CD4-positive, CD25-positive, alpha-beta regulatory T cell (primary cell): ENCODE measurements at regions not wholly inside any gene's neighbourhood (a gene's known extent, or its start where the extent isn't known, plus 50 kb on each side); places are given as distances from the start of the nearest gene placed in this dataset.

Source experiments
- ATAC-seq, 2 donors: fragments of 150-1000 bp; cut with Tn5 transposase; one replicate each; pipeline ENCODE4 v1.10.0; 2021; ENCODE audit warnings: low read depth in 2 of 2, moderate number of reproducible peaks in 2 of 2, moderate library complexity in 1 of 2
- DNase-seq, 3 donors: peaks; one replicate each; pipeline versions ENCODE4 v3.0.0 to v3.0.0-alpha.2; 2012 to 2022; ENCODE audit warnings: mixed read lengths in 1 of 3
- H3K27ac ChIP-seq: one replicate; pipeline ENCODE4 v1.7.0; 2013; ENCODE audit warnings: mild to moderate bottlenecking, low read length; ENCODE audit not compliant: insufficient read depth, poor library complexity, severe bottlenecking
- H3K27me3 ChIP-seq: one replicate; pipeline ENCODE4 v1.7.0; 2013; ENCODE audit warnings: low read length; ENCODE audit not compliant: control insufficient read depth, insufficient read depth
- H3K36me3 ChIP-seq: one replicate; pipeline ENCODE4 v1.7.0; 2013; ENCODE audit warnings: mild to moderate bottlenecking, low read length, moderate library complexity; ENCODE audit not compliant: control insufficient read depth, insufficient read depth
- H3K4me1 ChIP-seq: 2 replicates; pipeline ENCODE4 v1.7.0; 2013; ENCODE audit warnings: mild to moderate bottlenecking, low read length; ENCODE audit not compliant: insufficient read depth, control insufficient read depth, poor library complexity, severe bottlenecking
- H3K4me3 ChIP-seq: one replicate; pipeline ENCODE4 v1.7.0; 2013; ENCODE audit warnings: low read depth, mild to moderate bottlenecking, low read length, moderate library complexity
- H3K9me3 ChIP-seq, 2 experiments: 1 replicate in 1 of 2; 2 replicates in 1 of 2; pipeline ENCODE4 v1.7.0; 2013; ENCODE audit warnings: low read length in 2 of 2, mild to moderate bottlenecking in 1 of 2, moderate library complexity in 1 of 2; ENCODE audit not compliant: control insufficient read depth in 2 of 2
- H3K27ac Mint-ChIP-seq, 3 donors: one replicate each; pipeline ENCODE4 v1.8.0; 2020 to 2022; ENCODE audit warnings: mild to moderate bottlenecking in 3 of 3, mixed read lengths in 3 of 3, moderate library complexity in 2 of 3
- H3K27me3 Mint-ChIP-seq: one replicate; pipeline ENCODE4 v1.8.0; 2022; ENCODE audit warnings: mild to moderate bottlenecking, mixed read lengths
- H3K36me3 Mint-ChIP-seq: one replicate; pipeline ENCODE4 v1.8.0; 2020; ENCODE audit warnings: mixed read lengths
- H3K4me1 Mint-ChIP-seq, 4 donors: one replicate each; pipeline ENCODE4 v1.8.0; 2020 to 2022; ENCODE audit warnings: mixed read lengths in 4 of 4, mild to moderate bottlenecking in 1 of 4
- H3K4me3 Mint-ChIP-seq, 4 donors: one replicate each; pipeline ENCODE4 v1.8.0; 2020 to 2022; ENCODE audit warnings: mild to moderate bottlenecking in 4 of 4, mixed read lengths in 4 of 4, moderate library complexity in 3 of 4
- H3K9me3 Mint-ChIP-seq, 7 donors: one replicate each; pipeline ENCODE4 v1.8.0; 2020 to 2022; ENCODE audit warnings: mixed read lengths in 7 of 7, mild to moderate bottlenecking in 3 of 7, moderate library complexity in 2 of 7

- peaks cover 3% of the 10 kb centered on the region for H3K27me3 ChIP-seq
- H3K36me3 ChIP-seq = no peaks in the 10 kb centered on the region
- Mint-ChIP-seq H3K4me1 (no peaks in the 10 kb centered on the region), H3K9me3 (peaks cover 0 to 2% (median 0%) of the 10 kb centered on the region in 7 donors), H3K27ac (no peak overlapping the region), H3K27me3 (peaks cover 11% of the 10 kb centered on the region), H3K36me3 (no peaks in the 10 kb centered on the region), H3K4me3 (no peak overlapping the region)
- no peaks in the 10 kb centered on the region for H3K9me3 ChIP-seq
- H3K27ac ChIP-seq = no peak overlapping the region
- ATAC-seq (no peak), DNase-seq (no peak)
- H3K4me1 ChIP-seq = no peaks in the 10 kb centered on the region
- H3K4me3 ChIP-seq = no peak overlapping the region
Measured at GRCh38 chr2:219702796-219703545, 75.5 kb downstream of the SLC4A3 start.

DNA sequence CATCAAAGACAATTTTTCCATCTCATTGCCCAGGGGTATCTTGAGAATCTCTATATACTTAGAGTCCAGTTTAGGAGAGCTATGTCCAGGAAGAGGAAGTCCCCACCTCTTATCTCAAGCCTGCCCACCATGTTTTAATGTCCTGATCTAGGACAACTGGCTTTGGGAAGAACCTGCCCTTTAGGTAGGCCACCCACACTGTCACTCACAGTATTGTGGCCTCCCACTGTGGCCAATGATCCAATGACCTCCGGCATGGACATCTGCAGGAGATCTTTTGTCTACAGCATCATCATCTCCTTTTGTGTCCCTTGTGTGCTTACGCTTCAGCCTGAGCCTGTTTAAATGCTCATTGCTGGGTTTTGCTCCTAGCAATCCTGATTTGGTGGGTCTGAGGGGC, 77.4 kb downstream of the SLC4A3 start:
- H3K4me3 Mint-ChIP-seq = no peak overlapping the region
- H3K4me3 ChIP-seq = no peak overlapping the region
- H3K27ac Mint-ChIP-seq = no peak overlapping the region
- H3K27me3 Mint-ChIP-seq = peaks cover 11% of the 10 kb centered on the region
- no peaks in the 10 kb centered on the region for H3K4me1 Mint-ChIP-seq
- no peaks in the 10 kb centered on the region for H3K9me3 ChIP-seq
- ATAC-seq (no peak), DNase-seq (no peak)
- H3K4me1 ChIP-seq = no peaks in the 10 kb centered on the region
- no peaks in the 10 kb centered on the region for H3K36me3 ChIP-seq
- H3K36me3 Mint-ChIP-seq = no peaks in the 10 kb centered on the region
- H3K9me3 Mint-ChIP-seq = peaks cover 0 to 2% (median 0%) of the 10 kb centered on the region in 7 donors
- no peak overlapping the region for H3K27ac ChIP-seq
- H3K27me3 ChIP-seq = no peaks in the 10 kb centered on the region

GRCh38 chr2:219706823-219707281, 79.4 kb downstream of the SLC4A3 start:
- ATAC-seq = no peak
- DNase-seq = no peak
- Mint-ChIP-seq H3K9me3 (peaks cover 0 to 2% (median 0%) of the 10 kb centered on the region in 7 donors), H3K27me3 (peaks cover 15% of the 10 kb centered on the region), H3K4me3 (no peak overlapping the region), H3K4me1 (no peaks in the 10 kb centered on the region), H3K36me3 (no peaks in the 10 kb centered on the region), H3K27ac (no peak overlapping the region)
- Histone ChIP-seq H3K4me1 (no peaks in the 10 kb centered on the region), H3K27ac (no peak overlapping the region), H3K27me3 (no peaks in the 10 kb centered on the region), H3K4me3 (no peak overlapping the region), H3K9me3 (no peaks in the 10 kb centered on the region), H3K36me3 (no peaks in the 10 kb centered on the region)

- H3K27ac ChIP-seq = no peak overlapping the region
- no peak overlapping the region for H3K27ac Mint-ChIP-seq
- H3K9me3 ChIP-seq = no peaks in the 10 kb centered on the region
- peaks cover 0 to 3% (median 0%) of the 10 kb centered on the region in 7 donors for H3K9me3 Mint-ChIP-seq
- no peak overlapping the region for H3K4me3 Mint-ChIP-seq
- no peaks in the 10 kb centered on the region for H3K36me3 Mint-ChIP-seq
- H3K4me1 ChIP-seq = no peaks in the 10 kb centered on the region
- H3K36me3 ChIP-seq = no peaks in the 10 kb centered on the region
- H3K4me3 ChIP-seq = no peak overlapping the region
- ATAC-seq (no peak), DNase-seq (no peak)
- no peaks in the 10 kb centered on the region for H3K27me3 ChIP-seq
- H3K27me3 Mint-ChIP-seq = peaks cover 19% of the 10 kb centered on the region
- H3K4me1 Mint-ChIP-seq = no peaks in the 10 kb centered on the region
Measured at GRCh38 chr2:219707496-219708285, 80.3 kb downstream of the SLC4A3 start.

- DNase-seq = no peak
- Mint-ChIP-seq H3K9me3 (peaks cover 0 to 3% (median 1%) of the 10 kb centered on the region in 7 donors), H3K27ac (no peak overlapping the region), H3K4me1 (no peaks in the 10 kb centered on the region), H3K36me3 (no peaks in the 10 kb centered on the region), H3K4me3 (no peak overlapping the region), H3K27me3 (peaks cover 13% of the 10 kb centered on the region)
- H3K4me1 ChIP-seq = no peaks in the 10 kb centered on the region
- no peak overlapping the region for H3K27ac ChIP-seq
- H3K4me3 ChIP-seq = no peak overlapping the region
- no peak for ATAC-seq
- no peaks in the 10 kb centered on the region for H3K27me3 ChIP-seq
- H3K9me3 ChIP-seq = no peaks in the 10 kb centered on the region
- H3K36me3 ChIP-seq = no peaks in the 10 kb centered on the region
Measured at GRCh38 chr2:219709331-219709761, 81.9 kb downstream of the SLC4A3 start.

DNA sequence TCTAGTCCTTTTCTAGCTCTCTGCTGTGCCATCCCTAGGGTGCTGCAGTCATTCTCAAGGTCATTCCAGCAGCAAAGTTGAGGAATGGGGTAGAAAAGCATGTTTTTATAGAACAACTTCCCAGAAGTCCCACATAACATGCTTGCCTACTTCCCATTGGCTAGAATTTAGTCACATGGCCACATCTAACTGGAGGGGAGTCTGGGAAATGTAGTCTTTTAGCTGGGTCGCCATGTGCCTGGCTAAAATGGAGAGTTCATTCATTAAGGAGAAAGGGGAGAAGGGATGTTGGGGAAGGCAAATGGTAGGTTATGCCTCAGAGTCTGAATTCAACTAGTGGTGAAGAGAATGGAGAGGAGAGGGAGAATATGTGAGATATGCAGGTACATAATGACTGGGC, 85.7 kb downstream of the SLC4A3 start:
- Histone ChIP-seq H3K36me3 (no peaks in the 10 kb centered on the region), H3K27ac (no peak overlapping the region), H3K4me3 (no peak overlapping the region), H3K27me3 (no peaks in the 10 kb centered on the region), H3K9me3 (no peaks in the 10 kb centered on the region), H3K4me1 (no peaks in the 10 kb centered on the region)
- Mint-ChIP-seq H3K4me1 (no peaks in the 10 kb centered on the region), H3K9me3 (peaks cover 0 to 3% (median 1%) of the 10 kb centered on the region in 7 donors), H3K27ac (no peak overlapping the region), H3K4me3 (no peak overlapping the region), H3K27me3 (peaks cover 12% of the 10 kb centered on the region), H3K36me3 (no peaks in the 10 kb centered on the region)
- no peak for ATAC-seq
- peak in 1 of 3 donors; percentile 2 for DNase-seq

DNA sequence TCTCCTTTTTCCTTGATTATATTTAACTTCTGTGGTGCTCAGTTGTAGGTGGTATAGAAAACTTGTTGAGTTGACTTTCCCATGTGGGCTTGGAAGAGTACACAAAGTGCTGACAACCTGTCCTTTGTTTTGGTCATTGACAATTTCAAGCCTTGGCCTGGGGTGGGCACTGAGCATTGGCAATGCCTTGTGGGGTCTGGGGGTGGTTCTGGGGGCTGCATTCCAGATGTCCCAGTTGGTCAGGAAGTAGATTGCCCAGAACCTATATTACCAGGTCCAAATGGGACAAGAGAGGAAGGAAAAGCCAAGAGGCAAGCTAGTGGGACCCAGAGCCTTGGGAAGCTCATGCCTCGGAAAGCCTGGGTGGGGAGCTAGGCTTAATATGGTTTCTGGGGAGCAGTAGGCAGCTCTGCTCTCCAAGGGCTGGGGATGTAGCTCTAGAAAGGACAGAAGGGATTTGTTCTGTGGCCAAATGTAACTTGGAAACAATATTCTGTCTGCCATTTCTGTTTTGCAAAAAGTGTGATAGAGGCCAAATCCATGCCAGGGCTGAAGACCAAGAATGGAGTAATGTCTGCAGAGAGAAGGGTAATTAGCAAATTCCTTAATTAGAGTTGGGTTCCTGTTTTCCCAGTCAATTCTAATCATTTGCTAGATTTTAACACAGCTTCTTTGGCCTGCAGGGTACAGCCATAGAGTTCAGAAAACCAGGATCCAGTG, 87.4 kb downstream of the SLC4A3 start:
- peaks cover 17% of the 10 kb centered on the region for H3K27me3 Mint-ChIP-seq
- no peaks in the 10 kb centered on the region for H3K4me1 Mint-ChIP-seq
- ATAC-seq = no peak

More for the DNA sequence above, 87.4 kb downstream of the SLC4A3 start:
- no peak overlapping the region for H3K27ac ChIP-seq
- H3K4me1 ChIP-seq = no peaks in the 10 kb centered on the region
- no peaks in the 10 kb centered on the region for H3K36me3 ChIP-seq
- no peaks in the 10 kb centered on the region for H3K27me3 ChIP-seq
- Mint-ChIP-seq H3K4me3 (no peak overlapping the region), H3K27ac (no peak overlapping the region), H3K9me3 (peaks cover 0 to 3% (median 1%) of the 10 kb centered on the region in 7 donors), H3K36me3 (no peaks in the 10 kb centered on the region)
- H3K4me3 ChIP-seq = no peak overlapping the region
- no peaks in the 10 kb centered on the region for H3K9me3 ChIP-seq
- DNase-seq = no peak
